NCI-H1417 (cell line): ENCODE measurements at regions not wholly inside any gene's neighbourhood (a gene's known extent, or its start where the extent isn't known, plus 50 kb on each side); places are given as distances from the start of the nearest gene placed in this dataset.
"Not testable (repeated sequence)": the region's sequence is repeated elsewhere in the genome, so short reads cannot be mapped to it uniquely, and the experiment has no call there.

ENCODE experiments used
- DNase-seq, 3 experiments: peaks; one replicate each; lab custom pipeline; 2025; lab: John Stamatoyannopoulos, UW

DNA sequence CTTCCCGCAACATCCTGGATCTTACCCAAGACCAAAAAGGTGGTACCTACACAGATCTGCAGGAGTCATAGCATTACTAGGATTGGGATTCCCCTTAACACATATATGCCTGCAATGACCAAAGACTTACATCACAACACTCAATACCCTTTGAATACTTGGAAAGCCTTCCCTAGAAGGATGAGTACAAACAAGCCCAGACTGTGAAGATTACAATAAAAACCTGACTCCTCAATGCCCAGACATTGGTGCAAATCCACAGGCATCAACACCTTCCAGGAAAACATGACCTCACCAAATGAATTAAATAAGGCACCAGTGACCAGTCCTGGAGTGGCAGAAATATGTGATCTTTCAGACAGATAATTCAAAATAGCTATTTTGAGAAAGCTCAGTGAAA is 326.8 kb downstream of the TBL1XR1 start:
- DNase-seq = no peak

DNA sequence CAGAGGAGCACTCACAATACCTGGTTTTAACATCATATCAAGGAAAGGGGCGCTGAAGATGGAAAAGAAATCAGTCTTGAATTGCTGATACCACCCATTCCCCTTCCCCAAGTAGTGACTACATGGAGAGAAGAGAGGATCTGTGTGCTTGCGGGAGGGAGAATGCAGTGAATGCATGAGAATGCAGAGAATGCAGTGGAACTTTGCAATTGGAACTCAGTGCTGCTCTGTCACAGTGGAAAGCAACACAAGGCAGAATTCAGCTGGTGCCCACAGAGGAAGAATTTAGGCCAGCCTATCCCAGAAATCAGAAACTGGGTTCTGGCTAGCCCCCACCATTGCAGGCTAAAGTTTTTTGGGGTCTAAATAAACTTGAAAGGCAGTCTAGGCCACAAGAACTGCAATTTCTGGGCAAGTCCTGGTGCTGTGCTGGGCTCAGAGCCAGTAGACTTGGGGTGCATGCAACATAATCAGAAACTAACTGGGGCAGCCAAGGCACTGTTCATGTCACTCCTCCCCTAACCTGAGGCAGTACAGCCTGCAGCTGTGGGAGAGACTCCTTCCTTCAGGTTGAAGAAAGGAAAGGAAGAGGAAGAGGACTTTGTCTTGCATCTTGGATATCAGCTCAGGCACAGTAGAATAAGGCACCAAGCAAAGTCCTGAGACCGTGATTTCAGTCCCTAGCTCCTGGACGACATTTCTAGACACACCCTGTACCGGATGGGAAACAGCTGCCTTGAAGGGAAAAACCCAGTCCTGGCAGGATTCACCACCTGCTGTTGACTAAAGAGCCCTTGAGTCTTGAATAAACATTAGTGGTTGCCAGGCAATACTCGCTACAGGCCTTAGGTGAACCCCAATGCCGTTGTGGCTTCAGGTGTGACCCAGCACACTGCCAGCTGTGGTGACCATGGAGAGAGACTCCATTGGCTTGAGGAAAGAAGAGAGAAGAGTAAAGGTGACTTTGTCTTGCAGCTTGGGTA is 329.3 kb downstream of the TBL1XR1 start:
- peak; percentile 88 to 97 (median 92) for DNase-seq

DNA sequence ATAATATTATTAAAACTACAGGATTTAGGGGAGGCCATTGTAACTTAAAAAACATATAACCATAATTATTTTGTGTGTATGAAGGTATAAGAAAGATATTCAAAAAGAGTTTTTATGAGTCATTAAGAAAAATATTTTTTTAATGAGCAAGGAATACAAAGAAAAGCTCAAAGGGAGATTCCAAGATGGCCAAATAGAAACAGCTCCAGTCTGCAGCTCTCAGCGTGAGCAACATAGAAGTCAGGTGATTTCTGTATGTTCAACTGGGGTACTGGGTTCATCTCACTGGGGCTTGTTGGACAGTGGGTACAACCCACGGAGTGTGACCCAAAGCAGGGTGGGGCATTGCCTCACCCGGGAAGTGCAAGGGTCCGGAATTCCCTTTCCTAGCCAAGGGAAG is 336.1 kb downstream of the TBL1XR1 start:
- DNase-seq = no peak

- DNase-seq = no peak
These were observed 340.6 kb downstream of the TBL1XR1 start for GRCh38 chr3:176856721-176857120.

DNA sequence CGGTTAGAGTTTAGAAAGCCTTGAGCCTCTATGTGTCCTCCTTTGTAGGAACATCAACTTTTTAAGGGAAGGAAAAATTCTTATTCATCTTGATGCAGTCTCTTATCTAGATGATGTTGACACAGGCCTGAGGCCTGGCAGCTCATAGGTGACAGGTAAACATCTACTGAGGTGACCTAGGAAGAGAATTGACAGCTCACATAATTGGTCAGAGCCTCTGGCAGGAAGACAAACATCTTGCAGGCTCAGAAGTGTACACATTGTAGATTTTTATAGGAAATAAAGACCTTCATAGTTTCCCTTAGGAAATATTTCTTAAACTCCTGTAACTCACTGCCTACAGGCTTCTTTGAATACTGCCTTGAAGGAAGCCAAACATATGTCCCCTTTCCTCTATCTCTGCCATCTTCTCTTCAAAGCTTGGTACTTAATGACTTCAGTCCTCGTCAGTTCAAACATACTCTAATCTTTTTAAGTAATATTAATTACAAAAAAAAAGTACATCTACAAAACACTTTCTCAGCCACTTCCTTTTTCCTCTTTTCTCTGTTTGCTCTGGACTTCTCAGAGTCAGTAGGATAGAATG is 341.3 kb downstream of the TBL1XR1 start:
- peak in 1 of 3 experiments; percentile 28 for DNase-seq

DNA sequence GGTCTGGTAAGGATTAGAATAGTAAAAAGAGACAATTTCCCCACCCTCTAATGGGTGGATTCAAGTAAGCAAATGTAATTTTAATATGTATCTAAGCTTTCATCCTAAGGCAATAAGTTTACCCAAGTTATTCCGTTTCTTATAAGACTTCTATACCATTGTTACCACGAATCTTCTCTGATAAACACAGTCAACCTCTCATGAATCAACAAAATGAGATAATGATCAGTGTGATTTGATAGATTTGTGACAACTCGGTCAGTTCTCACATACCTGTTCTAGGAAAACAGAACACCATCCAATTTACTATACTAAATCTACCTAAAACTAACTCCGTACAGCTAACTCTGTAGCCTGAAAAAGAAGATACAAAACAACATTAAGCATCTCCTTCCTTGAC is 342.1 kb downstream of the TBL1XR1 start:
- DNase-seq = no peak

GRCh38 chr3:176850498-176850897 is 346.8 kb downstream of the TBL1XR1 start:
- DNase-seq = no peak

DNA sequence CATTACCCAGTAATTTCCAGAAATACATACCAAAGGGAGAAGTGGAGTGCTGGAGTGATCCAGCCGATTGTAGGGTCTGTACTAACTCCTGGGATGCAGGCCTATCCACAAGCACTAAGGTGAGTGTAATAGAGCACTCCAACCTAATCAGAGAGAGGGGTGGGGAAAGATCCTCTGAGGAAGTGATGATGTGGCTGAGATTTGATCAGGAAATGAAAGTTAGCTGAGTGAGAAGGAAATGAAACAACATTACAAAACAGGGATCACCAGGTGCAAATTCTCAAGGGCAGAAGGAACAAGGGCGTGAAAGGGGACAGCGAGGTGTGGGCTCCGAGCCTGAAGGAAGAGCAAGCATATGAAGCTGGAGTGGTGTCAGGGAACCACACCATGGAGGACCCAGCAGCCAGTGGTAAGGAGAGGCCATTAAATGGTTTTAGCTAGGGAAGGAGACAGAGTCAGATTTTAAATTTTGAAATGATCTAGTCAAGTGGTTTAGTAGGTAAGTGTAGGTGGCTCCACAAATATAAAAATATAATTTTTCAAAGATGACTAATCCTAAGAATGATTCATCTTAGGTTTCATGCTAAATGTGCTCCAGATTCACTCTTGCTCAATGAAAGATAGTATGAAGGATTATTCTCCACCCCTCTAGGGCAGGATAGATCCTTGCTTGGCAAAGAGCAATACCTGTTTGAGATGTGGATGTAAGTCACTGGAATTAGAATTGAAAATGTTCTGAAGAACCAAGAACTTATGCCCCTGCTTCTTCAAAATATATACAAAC is 348.7 kb downstream of the TBL1XR1 start:
- DNase-seq = no peak

DNA sequence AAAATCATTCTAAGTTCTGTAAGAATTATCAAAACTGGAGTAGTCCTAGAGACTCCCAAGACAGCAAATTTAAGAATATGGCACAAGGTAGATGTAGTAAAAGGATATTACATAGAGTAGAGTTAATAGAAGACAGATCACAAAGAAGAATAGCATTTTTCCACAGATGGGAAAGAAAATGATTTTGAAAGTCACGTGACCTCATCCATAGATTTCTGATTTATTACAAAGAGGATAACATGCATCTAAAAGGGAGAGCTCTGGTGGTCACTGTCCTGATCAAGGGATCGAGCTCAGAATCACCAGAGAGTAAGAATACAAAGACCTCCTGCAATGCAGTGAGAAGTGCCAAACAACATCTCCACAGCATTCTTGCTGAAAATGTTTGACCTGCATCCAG is 354.4 kb downstream of the TBL1XR1 start:
- DNase-seq = no peak

DNA sequence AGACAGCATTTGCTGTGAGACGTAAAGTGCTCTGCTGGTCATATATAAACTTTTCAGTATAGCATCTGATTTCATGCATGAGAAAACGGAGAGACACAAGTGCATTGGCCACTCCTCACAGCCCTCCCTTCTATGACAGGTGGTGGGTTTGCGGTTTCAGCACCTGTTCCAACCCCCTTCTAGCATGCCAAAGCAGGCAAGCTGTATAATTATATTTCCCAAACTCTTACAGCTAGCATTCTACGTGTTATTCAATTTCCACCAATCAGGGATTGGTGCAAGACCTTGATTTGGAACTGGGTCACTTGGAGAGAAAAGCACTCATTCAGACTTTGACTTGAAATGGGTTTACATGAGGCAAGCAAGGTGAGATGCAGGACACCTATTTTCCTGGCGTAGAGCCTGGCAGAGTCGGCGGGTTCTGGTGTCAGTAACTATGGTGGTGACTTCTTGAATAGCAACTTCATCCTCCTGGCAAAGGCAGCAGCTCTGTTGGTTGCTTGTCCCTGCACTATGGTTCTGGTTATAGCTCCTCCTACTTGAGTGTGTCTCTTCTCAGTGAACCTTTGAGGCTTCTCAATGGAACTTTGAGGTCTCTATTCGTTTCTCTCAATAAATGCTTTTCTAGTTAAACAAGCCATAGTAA is 356.5 kb downstream of the TBL1XR1 start:
- no peak for DNase-seq

DNA sequence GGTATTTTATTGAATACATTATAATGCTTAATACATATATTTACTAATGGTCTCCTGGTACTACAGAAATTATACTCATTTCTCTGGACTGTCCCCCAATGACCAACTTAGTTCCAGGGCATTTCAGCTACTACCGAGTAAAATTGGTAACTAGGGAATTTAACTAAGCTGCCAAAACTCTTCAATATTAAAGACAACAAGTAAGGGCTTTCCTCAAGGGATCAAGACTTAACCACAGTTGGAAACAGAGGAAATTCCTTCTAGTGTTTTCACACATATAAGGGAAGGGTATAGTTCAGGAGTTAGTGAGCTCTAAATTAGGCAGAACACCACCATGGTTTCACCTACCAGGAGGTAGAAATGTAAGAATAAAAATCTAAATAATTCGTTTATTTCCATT is 357.4 kb downstream of the TBL1XR1 start:
- no peak for DNase-seq

DNA sequence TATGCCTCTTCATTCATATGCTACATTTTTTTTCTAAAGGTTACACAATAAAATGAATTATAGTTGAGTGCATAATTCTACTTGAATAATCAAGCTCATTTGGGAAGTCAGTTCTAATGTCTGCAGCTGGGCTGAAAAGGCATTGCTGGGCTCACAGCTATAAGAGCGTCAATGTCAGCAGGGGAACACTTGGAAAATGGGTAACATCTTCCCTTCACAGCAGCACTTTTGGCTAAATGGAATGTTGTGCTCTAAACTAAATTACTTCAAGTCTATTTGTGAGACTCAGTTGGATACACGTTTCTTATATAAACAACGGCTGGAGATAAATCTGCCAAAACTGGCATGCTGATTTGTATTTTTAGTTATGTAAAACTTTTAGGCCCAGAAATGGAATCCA is 357.8 kb downstream of the TBL1XR1 start:
- peak in 1 of 3 experiments; percentile 20 for DNase-seq

DNA sequence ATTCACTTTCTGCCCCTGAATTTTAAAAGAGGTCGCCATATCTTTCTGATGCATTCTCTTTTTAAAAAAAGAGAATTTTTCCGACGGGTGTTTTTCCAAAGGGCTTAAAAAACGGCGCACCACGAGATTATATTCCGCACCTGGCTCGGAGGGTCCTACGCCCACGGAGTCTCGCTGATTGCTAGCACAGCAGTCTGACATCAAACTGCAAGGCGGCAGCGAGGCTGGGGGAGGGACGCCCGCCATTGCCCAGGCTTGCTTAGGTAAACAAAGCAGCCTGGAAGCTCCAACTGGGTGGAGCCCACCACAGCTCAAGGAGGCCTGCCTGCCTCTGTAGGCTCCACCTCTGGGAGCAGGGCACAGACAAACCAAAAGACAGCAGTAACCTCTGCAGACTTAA is 370.0 kb downstream of the TBL1XR1 start:
- DNase-seq = not testable (repeated sequence)

- no peak for DNase-seq
These were observed 372.5 kb downstream of the TBL1XR1 start for GRCh38 chr3:176824811-176825210.

GRCh38 chr3:176820764-176821163 is 376.5 kb downstream of the TBL1XR1 start:
- no peak for DNase-seq

GRCh38 chr3:176816937-176817336 is 380.3 kb downstream of the TBL1XR1 start:
- no peak for DNase-seq

DNA sequence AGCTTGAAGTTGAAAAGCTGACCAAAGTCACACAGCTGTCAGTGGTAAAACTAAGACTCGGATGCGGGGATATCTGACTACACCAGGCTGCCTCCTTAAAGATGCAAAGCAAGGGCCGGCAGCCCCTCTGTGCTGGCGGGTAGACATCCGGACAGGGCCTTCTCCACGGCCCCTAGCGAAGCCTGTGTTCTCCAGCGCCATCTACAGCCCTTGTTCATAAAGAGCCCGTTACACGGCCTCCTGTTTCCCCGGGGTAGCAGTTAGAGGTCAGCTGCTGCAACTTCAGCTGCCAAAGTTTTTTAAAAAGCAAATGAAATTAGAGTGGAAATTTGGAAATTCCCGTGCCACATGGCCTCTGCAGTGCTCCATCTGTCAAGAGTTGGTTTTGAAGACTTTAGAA is 383.0 kb downstream of the TBL1XR1 start:
- DNase-seq = no peak

- no peak for DNase-seq
These were observed 389.3 kb downstream of the TBL1XR1 start for GRCh38 chr3:176807938-176808337.

GRCh38 chr3:176799675-176800074 is 397.6 kb downstream of the TBL1XR1 start:
- no peak for DNase-seq

DNA sequence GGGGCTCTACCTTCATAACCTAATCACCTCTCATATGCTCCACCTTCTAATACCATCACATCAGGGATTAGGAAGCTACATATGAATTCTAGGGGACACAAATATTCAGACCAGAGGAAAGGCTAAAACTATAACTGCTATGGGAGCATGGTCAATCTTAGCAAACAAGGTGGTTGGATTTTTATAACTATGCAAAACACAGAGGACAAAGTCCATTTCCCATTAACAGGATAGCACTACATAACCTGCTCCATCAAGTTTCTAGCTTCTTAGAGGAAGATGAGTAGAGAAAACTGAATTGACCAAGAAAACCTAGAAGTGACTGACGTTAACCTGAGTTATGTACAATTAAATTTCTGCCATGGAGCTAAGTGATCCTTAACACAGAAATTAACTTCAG is 398.6 kb downstream of the TBL1XR1 start:
- no peak for DNase-seq

DNA sequence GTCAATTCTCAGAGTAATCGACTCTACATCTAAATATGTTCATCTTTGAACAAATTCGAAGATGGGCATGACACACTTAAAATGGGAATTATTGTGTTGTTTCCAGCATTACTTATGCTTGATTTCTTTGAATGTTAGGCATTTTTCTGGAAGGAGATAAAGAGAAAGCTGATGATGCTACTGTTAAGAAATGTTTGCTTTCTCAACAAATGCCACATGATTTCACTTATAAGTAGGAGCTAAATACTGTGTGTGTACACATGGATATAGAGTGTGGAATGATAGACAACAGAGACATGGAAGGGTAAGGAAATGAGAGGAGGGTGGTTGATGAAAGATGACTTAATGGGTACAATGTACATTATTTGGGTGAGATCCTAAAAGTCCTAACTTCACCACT is 400.9 kb downstream of the TBL1XR1 start:
- DNase-seq = no peak

DNA sequence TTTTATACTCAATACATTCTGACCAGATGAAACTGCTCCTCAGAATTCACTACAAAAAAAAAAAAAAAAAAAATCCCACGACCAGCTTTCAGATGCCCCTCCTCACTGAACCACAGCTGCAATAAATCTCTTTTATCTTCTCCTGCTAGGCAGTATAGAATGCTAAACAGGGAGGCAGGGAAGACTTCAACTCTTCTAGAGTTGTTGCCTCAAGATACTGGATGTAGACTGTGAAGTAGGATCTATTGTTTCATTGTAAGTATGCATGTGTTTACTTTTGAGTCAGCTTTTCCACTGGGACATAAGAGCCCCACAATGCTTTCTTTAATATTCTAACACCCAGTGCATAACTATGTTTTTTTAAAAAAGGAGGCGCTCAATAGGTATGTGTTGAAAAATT is 401.4 kb downstream of the TBL1XR1 start:
- peak in 2 of 3 experiments; percentile 24 to 40 for DNase-seq
